Uterus (tissue), 3 donors: ENCODE measurements at regions not wholly inside any gene's neighbourhood (a gene's known extent, or its start where the extent isn't known, plus 50 kb on each side); places are given as distances from the start of the nearest gene placed in this dataset.

Experiments used
- DNase-seq, 2 donors: peaks; one replicate each; pipeline ENCODE4 v3.0.0-alpha.2; 2019 to 2020
- H3K27ac ChIP-seq, 2 donors: fragments of 200-600 bp; sonication (generic); 1 replicate in 1 of 2; 2 replicates in 1 of 2; pipeline ENCODE4 v1.5.1; 2016 to 2018
- H3K27me3 ChIP-seq, 2 donors: fragments of 200-600 bp; sonication (generic); one replicate each; pipeline ENCODE4 v1.5.1; 2018 to 2019; ENCODE audit warnings: control low read depth in 1 of 2
- H3K36me3 ChIP-seq, 2 donors: fragments of 200-600 bp; sonication (generic); one replicate each; pipeline ENCODE4 v1.5.1; 2019; ENCODE audit warnings: control low read depth in 1 of 2
- H3K4me1 ChIP-seq, 2 donors: fragments of 200-600 bp; sonication (generic); one replicate each; pipeline ENCODE4 v1.5.1; 2018 to 2019; ENCODE audit warnings: control low read depth in 1 of 2
- H3K4me3 ChIP-seq, 2 donors: fragments of 200-600 bp; sonication (generic); 1 replicate in 1 of 2; 2 replicates in 1 of 2; pipeline ENCODE4 v1.5.1; 2018 to 2019; ENCODE audit warnings: mild to moderate bottlenecking in 1 of 2
- H3K9me3 ChIP-seq, 2 donors: fragments of 200-600 bp; sonication (generic); one replicate each; pipeline ENCODE4 v1.5.1; 2019; ENCODE audit warnings: control low read depth in 1 of 2
- POLR2A ChIP-seq, 2 donors: fragments of 450-650 bp; IDR thresholded peaks; one replicate each; pipeline ENCODE4 v1.6.1; 2016; ENCODE audit warnings: antibody characterized with exemption in 2 of 2, mild to moderate bottlenecking in 1 of 2, moderate library complexity in 1 of 2
- intact Hi-C: fragments of 100-400 bp; cut with DNase I; formaldehyde crosslinking; loops from one replicate; pipeline ENCODE4 v1.15.1; 2023; ENCODE audit warnings: low total_unique reads
- TF ChIP-seq, protein P1 (sequence below), 4 experiments: fragments of 200-600 bp in 2 of 4; fragments of 450-650 bp in 2 of 4; sonication (generic) in 2 of 4; IDR thresholded peaks; one replicate each; pipeline ENCODE4 v1.5.1; 2016 to 2019; ENCODE audit warnings: antibody characterized with exemption in 4 of 4, mild to moderate bottlenecking in 2 of 4, moderate library complexity in 1 of 4
- donor health status: DM: yes; HTN: yes; CAD: no.

DNA sequence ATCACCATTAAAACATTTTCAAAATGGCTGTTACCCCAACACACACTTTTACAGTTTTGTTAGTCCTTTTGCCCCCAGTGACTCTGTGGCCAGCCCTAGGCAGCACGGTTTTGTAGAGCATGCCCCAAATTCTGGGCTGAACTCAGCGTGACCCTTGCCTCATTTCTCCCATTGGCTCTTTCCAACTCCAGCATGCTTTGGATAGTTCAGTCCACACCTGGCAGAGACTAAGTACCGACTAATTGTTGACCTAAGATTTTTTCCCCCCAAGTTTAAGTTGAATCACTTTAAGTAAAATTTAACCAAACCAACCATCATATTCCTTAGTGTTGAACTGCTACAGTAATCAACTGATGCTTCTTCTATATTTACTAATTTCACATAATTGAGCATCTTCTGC, 62.4 kb upstream of the LRRC8B start:
- no peak for DNase-seq
- TF ChIP-seq, protein P1, sequence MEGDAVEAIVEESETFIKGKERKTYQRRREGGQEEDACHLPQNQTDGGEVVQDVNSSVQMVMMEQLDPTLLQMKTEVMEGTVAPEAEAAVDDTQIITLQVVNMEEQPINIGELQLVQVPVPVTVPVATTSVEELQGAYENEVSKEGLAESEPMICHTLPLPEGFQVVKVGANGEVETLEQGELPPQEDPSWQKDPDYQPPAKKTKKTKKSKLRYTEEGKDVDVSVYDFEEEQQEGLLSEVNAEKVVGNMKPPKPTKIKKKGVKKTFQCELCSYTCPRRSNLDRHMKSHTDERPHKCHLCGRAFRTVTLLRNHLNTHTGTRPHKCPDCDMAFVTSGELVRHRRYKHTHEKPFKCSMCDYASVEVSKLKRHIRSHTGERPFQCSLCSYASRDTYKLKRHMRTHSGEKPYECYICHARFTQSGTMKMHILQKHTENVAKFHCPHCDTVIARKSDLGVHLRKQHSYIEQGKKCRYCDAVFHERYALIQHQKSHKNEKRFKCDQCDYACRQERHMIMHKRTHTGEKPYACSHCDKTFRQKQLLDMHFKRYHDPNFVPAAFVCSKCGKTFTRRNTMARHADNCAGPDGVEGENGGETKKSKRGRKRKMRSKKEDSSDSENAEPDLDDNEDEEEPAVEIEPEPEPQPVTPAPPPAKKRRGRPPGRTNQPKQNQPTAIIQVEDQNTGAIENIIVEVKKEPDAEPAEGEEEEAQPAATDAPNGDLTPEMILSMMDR (IDR thresholded peaks at IDR 0.05) = no peak
- TF ChIP-seq POLR2A (IDR thresholded peaks at IDR 0.05) = no peak
- Histone ChIP-seq H3K27ac (no peak overlapping the region), H3K27me3 (no peaks in the 10 kb centered on the region), H3K36me3 (no peaks in the 10 kb centered on the region), H3K9me3 (no peaks in the 10 kb centered on the region), H3K4me3 (no peak overlapping the region), H3K4me1 (no peaks in the 10 kb centered on the region)
- intact Hi-C loops = no loop called here

DNA sequence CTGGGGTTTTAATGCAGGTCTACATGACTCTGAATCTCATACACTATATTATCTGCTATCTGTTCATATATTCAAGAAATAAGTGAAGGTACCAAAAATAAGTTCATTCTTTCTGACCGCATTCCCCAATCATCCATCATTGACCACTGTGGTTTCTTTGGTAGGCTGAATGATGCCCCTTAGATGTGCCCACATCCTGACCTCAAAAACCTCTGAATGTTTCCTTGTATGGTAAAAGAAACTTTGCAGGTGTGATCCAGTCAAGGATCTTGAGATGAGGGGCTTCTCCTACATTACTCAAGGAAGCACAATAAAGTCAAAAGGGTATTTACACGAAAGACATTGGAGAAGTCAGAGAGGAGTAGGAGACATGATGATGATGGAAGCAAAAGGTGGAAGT, 60.6 kb upstream of the LRRC8B start:
- Histone ChIP-seq H3K9me3 (no peaks in the 10 kb centered on the region), H3K4me3 (no peak overlapping the region), H3K27me3 (no peaks in the 10 kb centered on the region), H3K36me3 (no peaks in the 10 kb centered on the region), H3K4me1 (no peaks in the 10 kb centered on the region), H3K27ac (no peak overlapping the region)
- intact Hi-C loops = no loop called here
- TF ChIP-seq, protein P1 (IDR thresholded peaks at IDR 0.05) = no peak
- no peak for TF ChIP-seq POLR2A (IDR thresholded peaks at IDR 0.05)
- no peak for DNase-seq

DNA sequence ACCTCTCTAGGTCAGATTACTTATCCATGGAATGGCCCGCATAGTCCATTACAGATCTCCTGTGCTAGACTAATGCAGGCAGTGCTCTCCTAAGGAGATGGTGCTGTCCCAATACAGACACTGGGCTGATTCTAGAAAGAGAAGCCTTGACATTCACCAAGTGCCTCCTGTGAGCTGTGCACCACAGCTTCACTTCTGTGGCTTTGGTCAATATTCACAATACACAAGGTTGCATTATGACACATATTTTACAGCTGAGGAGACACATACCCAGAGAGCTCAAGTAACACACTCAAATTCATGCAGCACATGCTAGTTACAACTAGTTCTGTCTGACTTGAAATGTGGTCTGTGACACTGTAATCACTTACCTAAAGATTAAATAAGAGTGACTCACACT, 59.4 kb upstream of the LRRC8B start:
- Histone ChIP-seq H3K9me3 (no peaks in the 10 kb centered on the region), H3K27ac (no peak overlapping the region), H3K4me3 (no peak overlapping the region), H3K36me3 (no peaks in the 10 kb centered on the region), H3K27me3 (no peaks in the 10 kb centered on the region), H3K4me1 (no peaks in the 10 kb centered on the region)
- intact Hi-C loops = no loop called here
- TF ChIP-seq POLR2A (IDR thresholded peaks at IDR 0.05) = no peak
- TF ChIP-seq, protein P1 (IDR thresholded peaks at IDR 0.05) = no peak
- no peak for DNase-seq

DNA sequence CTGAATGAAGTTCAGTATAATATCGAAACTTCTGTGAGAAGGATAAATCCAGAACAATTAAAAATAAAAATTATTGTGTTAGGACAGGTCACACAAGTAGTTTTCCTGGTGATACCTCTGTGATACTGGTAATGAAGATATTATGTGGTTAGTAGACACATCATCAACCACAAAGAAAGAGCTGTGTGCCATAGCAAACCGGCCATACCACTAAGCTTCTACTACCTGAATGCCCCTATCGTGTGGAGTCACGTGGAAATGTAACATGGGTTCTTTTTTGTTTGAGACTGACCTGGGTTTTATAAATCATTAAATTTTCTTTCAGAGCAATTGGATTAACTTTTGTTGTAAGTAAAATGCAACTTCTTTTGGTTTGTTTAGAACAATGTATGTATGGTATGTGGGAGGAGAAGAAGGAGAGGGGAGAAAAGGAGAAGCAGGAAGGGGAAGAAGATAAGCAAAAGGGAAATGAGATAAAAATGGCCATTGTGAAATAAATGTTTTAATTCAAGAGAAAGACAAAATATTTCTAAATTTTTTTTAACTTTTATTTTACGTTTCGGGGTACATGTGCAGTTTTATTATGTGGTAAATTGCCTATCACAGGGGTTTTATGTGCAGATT, 58.2 kb upstream of the LRRC8B start:
- DNase-seq = no peak
- H3K36me3 ChIP-seq = no peaks in the 10 kb centered on the region
- no peak overlapping the region for H3K27ac ChIP-seq
- intact Hi-C loops = no loop called here
- no peak overlapping the region for H3K4me3 ChIP-seq
- H3K27me3 ChIP-seq = no peaks in the 10 kb centered on the region
- no peak for TF ChIP-seq POLR2A (IDR thresholded peaks at IDR 0.05)
- TF ChIP-seq, protein P1 (IDR thresholded peaks at IDR 0.05) = no peak
- no peaks in the 10 kb centered on the region for H3K4me1 ChIP-seq
- no peaks in the 10 kb centered on the region for H3K9me3 ChIP-seq

DNA sequence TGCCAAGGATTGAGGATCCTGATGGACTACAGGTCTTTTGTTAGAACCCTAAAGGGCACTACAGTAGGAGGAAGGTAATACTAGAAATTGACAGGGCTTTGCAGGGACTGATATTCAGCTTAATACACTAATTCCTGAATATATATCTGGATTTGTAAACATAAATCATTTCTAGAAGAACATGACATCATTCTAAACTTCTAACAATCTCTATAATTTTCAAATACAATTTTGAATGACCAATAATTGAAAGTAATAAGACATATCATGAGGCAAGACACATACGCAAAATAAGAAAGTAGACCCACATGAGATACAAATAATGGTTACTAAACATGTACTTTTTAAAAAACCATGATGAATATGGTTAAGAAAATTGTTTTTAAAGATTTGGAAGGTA, 52.4 kb upstream of the LRRC8B start:
- TF ChIP-seq, protein P1 (IDR thresholded peaks at IDR 0.05) = no peak
- no peak for TF ChIP-seq POLR2A (IDR thresholded peaks at IDR 0.05)
- no peaks in the 10 kb centered on the region for H3K27me3 ChIP-seq
- H3K36me3 ChIP-seq = no peaks in the 10 kb centered on the region
- no peak overlapping the region for H3K4me3 ChIP-seq
- intact Hi-C loops = no loop called here
- H3K27ac ChIP-seq = no peak overlapping the region
- no peak for DNase-seq
- no peaks in the 10 kb centered on the region for H3K9me3 ChIP-seq
- no peaks in the 10 kb centered on the region for H3K4me1 ChIP-seq
